Keratinocyte (primary cell): ENCODE measurements at regions not wholly inside any gene's neighbourhood (a gene's known extent, or its start where the extent isn't known, plus 50 kb on each side); places are given as distances from the start of the nearest gene placed in this dataset.

Source experiments
- EZH2 ChIP-seq: IDR thresholded peaks from one replicate; pipeline ENCODE4 v1.6.1; 2012; ENCODE audit warnings: inconsistent platforms, mild to moderate bottlenecking, low read length, moderate library complexity
- TF ChIP-seq, protein P1 (sequence below), 3 experiments: IDR thresholded peaks in 1 of 3; conservative IDR thresholded peaks in 1 of 3; optimal IDR thresholded peaks in 1 of 3; 2 replicates in 2 of 3; 3 replicates in 1 of 3; pipeline versions ENCODE3 to v1.5.1; 2011; ENCODE audit warnings: low read length in 3 of 3, mild to moderate bottlenecking in 3 of 3, moderate library complexity in 2 of 3, control low read depth in 1 of 3, inconsistent platforms in 1 of 3; ENCODE audit not compliant: insufficient read depth in 2 of 3; ENCODE audit errors: extremely low read depth in 1 of 3

DNA sequence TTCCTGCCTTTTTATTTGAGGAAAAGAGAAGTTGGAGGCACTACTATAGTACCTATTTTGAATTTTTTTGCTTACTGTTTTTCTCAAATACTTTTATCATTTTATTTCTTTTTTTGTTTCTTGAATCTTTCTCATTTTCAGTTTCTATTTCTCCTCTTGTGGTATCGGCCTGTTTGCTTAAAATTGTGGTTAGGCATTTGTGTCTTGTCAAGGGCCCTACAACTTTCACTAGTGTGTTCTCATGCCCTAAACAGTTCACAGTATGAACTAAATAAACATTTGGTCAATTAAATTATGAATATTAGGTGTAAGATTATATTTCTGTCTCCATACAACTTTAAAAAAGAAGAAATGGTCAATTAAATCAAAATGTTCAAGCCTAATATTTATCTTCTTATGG lies 613.5 kb downstream of the MBD2 start:
- TF ChIP-seq, protein P1, sequence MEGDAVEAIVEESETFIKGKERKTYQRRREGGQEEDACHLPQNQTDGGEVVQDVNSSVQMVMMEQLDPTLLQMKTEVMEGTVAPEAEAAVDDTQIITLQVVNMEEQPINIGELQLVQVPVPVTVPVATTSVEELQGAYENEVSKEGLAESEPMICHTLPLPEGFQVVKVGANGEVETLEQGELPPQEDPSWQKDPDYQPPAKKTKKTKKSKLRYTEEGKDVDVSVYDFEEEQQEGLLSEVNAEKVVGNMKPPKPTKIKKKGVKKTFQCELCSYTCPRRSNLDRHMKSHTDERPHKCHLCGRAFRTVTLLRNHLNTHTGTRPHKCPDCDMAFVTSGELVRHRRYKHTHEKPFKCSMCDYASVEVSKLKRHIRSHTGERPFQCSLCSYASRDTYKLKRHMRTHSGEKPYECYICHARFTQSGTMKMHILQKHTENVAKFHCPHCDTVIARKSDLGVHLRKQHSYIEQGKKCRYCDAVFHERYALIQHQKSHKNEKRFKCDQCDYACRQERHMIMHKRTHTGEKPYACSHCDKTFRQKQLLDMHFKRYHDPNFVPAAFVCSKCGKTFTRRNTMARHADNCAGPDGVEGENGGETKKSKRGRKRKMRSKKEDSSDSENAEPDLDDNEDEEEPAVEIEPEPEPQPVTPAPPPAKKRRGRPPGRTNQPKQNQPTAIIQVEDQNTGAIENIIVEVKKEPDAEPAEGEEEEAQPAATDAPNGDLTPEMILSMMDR (optimal IDR thresholded peaks at IDR 0.05 in 1 of 3, IDR thresholded peaks at IDR 0.05 in 1 of 3, conservative IDR thresholded peaks at IDR 0.05 in 1 of 3; ENCODE audit: extremely low read depth in 1 of 3, insufficient read depth in 2 of 3, low read length in 3 of 3) = no peak
- TF ChIP-seq EZH2 = no peak
